ENCODE measurements at regions not wholly inside any gene's neighbourhood (a gene's known extent, or its start where the extent isn't known, plus 50 kb on each side); places are given as distances from the start of the nearest gene placed in this dataset.

DNA sequence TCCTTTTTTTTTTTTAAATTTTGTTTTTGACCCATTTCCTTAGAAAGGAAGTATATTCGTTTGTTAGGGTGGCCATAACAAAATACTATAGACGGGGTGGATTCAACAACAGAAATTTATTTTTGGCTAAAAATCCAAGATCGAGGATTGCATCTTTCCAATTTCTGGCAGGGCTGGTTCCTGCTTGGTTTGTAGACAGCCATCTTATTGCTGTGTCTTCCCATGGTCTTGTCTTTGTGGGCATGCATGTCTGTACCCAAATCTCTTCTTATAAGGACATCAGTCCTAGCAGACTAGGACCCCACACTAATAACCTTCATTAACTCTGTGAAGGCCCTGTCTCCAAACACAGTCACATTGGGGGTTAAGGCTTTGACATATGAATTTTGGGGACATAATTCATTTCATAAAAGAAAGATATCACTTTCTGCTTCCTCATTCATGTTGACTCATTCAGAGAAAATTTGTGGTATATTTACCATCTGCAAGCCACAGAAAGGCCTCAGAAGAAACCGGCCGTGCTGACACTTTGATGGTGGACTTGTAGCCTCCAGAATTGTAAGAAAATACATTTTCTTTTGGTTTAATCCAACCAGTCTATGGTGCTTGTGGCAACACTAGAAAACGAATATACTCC is 262.1 kb downstream of the LPIN1 start:
- no peaks in the 10 kb centered on the region for H3K36me3 Mint-ChIP-seq (ENCODE audit: unreplicated experiment)
- no peaks in the 10 kb centered on the region for H3K9me3 Mint-ChIP-seq (ENCODE audit: unreplicated experiment)
- H3K4me1 Mint-ChIP-seq (ENCODE audit: low read depth, unreplicated experiment), result no peaks in the 10 kb centered on the region
- H3K4me3 Mint-ChIP-seq (ENCODE audit: unreplicated experiment), result no peak overlapping the region
- no peak for DNase-seq
- TF ChIP-seq, protein P1, sequence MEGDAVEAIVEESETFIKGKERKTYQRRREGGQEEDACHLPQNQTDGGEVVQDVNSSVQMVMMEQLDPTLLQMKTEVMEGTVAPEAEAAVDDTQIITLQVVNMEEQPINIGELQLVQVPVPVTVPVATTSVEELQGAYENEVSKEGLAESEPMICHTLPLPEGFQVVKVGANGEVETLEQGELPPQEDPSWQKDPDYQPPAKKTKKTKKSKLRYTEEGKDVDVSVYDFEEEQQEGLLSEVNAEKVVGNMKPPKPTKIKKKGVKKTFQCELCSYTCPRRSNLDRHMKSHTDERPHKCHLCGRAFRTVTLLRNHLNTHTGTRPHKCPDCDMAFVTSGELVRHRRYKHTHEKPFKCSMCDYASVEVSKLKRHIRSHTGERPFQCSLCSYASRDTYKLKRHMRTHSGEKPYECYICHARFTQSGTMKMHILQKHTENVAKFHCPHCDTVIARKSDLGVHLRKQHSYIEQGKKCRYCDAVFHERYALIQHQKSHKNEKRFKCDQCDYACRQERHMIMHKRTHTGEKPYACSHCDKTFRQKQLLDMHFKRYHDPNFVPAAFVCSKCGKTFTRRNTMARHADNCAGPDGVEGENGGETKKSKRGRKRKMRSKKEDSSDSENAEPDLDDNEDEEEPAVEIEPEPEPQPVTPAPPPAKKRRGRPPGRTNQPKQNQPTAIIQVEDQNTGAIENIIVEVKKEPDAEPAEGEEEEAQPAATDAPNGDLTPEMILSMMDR (IDR thresholded peaks at IDR 0.05; ENCODE audit: partially characterized antibody, unreplicated experiment), result no peak
- H3K27ac Mint-ChIP-seq (ENCODE audit: unreplicated experiment), result no peak overlapping the region
- no peaks in the 10 kb centered on the region for H3K27me3 Mint-ChIP-seq (ENCODE audit: unreplicated experiment)

DNA sequence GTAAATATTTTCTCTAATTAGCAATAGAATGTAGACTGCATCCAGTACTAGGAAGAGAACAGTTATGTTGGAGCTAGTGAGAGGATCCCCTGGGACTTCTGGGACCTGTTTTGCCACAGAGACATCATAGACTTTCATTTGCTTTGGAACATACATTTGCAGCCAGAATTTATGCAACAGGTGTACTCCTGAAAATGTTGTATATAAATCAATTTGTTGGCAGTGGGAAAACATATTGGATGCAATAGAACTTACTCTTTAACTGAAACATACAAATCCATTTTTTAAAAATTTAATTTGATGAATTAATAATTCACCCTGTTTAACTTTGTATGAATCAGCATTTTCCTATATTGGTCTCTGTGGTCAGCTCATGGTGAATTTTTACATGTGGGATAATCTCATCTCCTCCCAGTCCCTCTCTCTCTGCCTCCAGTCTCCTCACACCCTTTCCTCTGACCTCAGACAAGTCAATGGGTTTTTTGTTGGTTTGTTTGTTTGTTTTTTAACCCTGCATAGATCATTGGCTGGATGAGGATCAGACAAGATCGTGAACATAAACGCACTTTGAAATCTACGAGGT is 263.0 kb downstream of the LPIN1 start:
- no peak for DNase-seq
- no peak overlapping the region for H3K4me3 Mint-ChIP-seq (ENCODE audit: unreplicated experiment)
- no peaks in the 10 kb centered on the region for H3K9me3 Mint-ChIP-seq (ENCODE audit: unreplicated experiment)
- H3K36me3 Mint-ChIP-seq (ENCODE audit: unreplicated experiment), result no peaks in the 10 kb centered on the region
- H3K4me1 Mint-ChIP-seq (ENCODE audit: low read depth, unreplicated experiment), result no peaks in the 10 kb centered on the region
- H3K27me3 Mint-ChIP-seq (ENCODE audit: unreplicated experiment), result no peaks in the 10 kb centered on the region
- H3K27ac Mint-ChIP-seq (ENCODE audit: unreplicated experiment), result no peak overlapping the region
- TF ChIP-seq, protein P1 (IDR thresholded peaks at IDR 0.05; ENCODE audit: partially characterized antibody, unreplicated experiment), result no peak

DNA sequence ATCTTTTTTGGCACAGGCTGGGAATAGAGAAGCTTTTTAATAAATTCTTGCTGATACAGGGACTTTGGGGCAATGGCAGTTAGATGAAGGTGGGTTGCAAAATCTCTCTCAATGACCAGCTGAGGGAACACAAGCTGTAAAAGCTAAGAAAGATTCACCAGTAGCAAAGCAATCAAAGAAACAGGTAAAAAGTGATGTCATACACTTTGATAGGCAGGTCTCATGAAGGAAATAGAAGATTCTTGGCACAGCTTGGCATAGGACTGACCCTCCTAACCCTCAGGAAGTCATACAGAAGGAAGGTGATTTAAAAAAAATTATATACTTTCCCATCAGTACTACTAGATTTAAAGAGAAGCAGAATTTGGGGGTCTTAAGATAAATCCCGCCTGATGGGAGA is 263.6 kb downstream of the LPIN1 start:
- Mint-ChIP-seq H3K9me3 (ENCODE audit: unreplicated experiment) (no peaks in the 10 kb centered on the region), H3K4me3 (ENCODE audit: unreplicated experiment) (no peak overlapping the region), H3K4me1 (ENCODE audit: low read depth, unreplicated experiment) (no peaks in the 10 kb centered on the region), H3K27ac (ENCODE audit: unreplicated experiment) (no peak overlapping the region), H3K27me3 (ENCODE audit: unreplicated experiment) (no peaks in the 10 kb centered on the region), H3K36me3 (ENCODE audit: unreplicated experiment) (no peaks in the 10 kb centered on the region)
- TF ChIP-seq, protein P1 (IDR thresholded peaks at IDR 0.05; ENCODE audit: partially characterized antibody, unreplicated experiment), result no peak
- no peak for DNase-seq

DNA sequence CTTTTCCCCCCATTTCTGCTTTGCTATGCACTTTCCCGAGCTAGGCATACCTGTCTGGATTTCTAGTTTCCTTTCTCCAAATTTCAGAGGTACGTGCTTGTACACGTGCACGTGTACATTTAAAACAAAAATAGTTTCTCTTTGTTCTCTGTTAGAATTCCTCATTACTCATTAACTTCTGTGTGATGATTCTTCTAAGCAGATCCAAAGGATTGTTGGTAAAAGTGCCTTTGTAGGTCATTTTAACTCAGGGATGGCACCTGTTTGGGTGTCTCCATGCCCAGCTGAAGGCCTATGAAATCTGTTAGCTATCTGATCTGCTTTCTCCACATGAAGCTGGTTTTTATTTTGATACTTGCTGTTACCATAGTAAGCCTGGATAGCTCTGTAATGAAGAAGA is 264.3 kb downstream of the LPIN1 start:
- Mint-ChIP-seq H3K36me3 (ENCODE audit: unreplicated experiment) (no peaks in the 10 kb centered on the region), H3K27ac (ENCODE audit: unreplicated experiment) (no peak overlapping the region), H3K27me3 (ENCODE audit: unreplicated experiment) (no peaks in the 10 kb centered on the region), H3K4me1 (ENCODE audit: low read depth, unreplicated experiment) (no peaks in the 10 kb centered on the region), H3K4me3 (ENCODE audit: unreplicated experiment) (no peak overlapping the region), H3K9me3 (ENCODE audit: unreplicated experiment) (no peaks in the 10 kb centered on the region)
- TF ChIP-seq, protein P1 (IDR thresholded peaks at IDR 0.05; ENCODE audit: partially characterized antibody, unreplicated experiment), result no peak
- no peak for DNase-seq
